K562 (cell line): ENCODE measurements at regions not wholly inside any gene's neighbourhood (a gene's known extent, or its start where the extent isn't known, plus 50 kb on each side); places are given as distances from the start of the nearest gene placed in this dataset.

ENCODE experiments used
- ATAC-seq: fragments of 200-7000 bp; cut with Tn5 transposase; 3 replicates; pipeline ENCODE4 v1.9.1; 2020; ENCODE audit warnings: moderate library complexity
- BruUV-seq: library from RNA; stranded (reverse); fragments of 400-500 nt; replicated peaks from 2 replicates; lab custom pipeline; 2021; lab: Mats Ljungman, UMichigan
- CTCF ChIA-PET: fragments of 300-600 bp; formaldehyde crosslinking; extraction: SDS; loops from one replicate; lab custom pipeline; 2021; ENCODE audit warnings: low intra/inter-chr PET ratio; lab: Yijun Ruan, JAX
- POLR2A ChIA-PET: fragments of 300-600, 350-650 bp; sonication (Branson Sonifier 250); formaldehyde crosslinking; extraction: SDS; loops from one replicate; lab custom pipeline; 2021; ENCODE audit warnings: antibody characterized with exemption, inconsistent platforms; lab: Yijun Ruan, JAX
- DNase-seq, 4 experiments: peaks; one replicate each; pipeline versions ENCODE4 v3.0.0 to v3.0.0-alpha.2; 2011 to 2018; ENCODE audit warnings: low spot score in 3 of 4, mixed read lengths in 3 of 4; ENCODE audit errors: extremely low read depth in 1 of 4
- FAIRE-seq: peaks from 2 replicates; lab custom pipeline; 2011; peaks lifted over from hg19 to GRCh38; lab: Jason Lieb, UNC
- H2AFZ ChIP-seq: 2 replicates; pipeline ENCODE4 v1.6.0; 2011; ENCODE audit warnings: low read depth, low read length, control low read depth, inconsistent platforms
- H3K27ac ChIP-seq: fragments of 200-600 bp; 3 replicates; pipeline ENCODE4 v1.8.0; 2011; ENCODE audit warnings: low read depth, mild to moderate bottlenecking, control low read depth, inconsistent platforms, low read length, moderate library complexity, mixed read lengths; ENCODE audit errors: extremely low read depth
- H3K27me3 ChIP-seq, 2 experiments: fragments of 300-600 bp in 1 of 2; 2 replicates in 1 of 2; 3 replicates in 1 of 2; pipeline versions ENCODE4 v1.6.0 to v1.8.0; 2011; ENCODE audit warnings: inconsistent platforms in 2 of 2, low read length in 2 of 2, mild to moderate bottlenecking in 1 of 2, mixed read lengths in 1 of 2, moderate library complexity in 1 of 2; ENCODE audit not compliant: control insufficient read depth in 2 of 2, insufficient read depth in 2 of 2
- H3K36me3 ChIP-seq: fragments of 300-600 bp; 3 replicates; pipeline ENCODE4 v1.8.0; 2011; ENCODE audit warnings: mild to moderate bottlenecking, low read length, inconsistent platforms; ENCODE audit not compliant: control insufficient read depth, insufficient read depth
- H3K4me1 ChIP-seq, 2 experiments: fragments of 200-600 bp in 1 of 2; replicated peaks in 1 of 2; 2 replicates in 1 of 2; 3 replicates in 1 of 2; pipeline versions ENCODE4 v1.5.1 to v1.8.0; 2011; ENCODE audit warnings: inconsistent platforms in 2 of 2, low read length in 2 of 2, mild to moderate bottlenecking in 1 of 2, mixed read lengths in 1 of 2, moderate library complexity in 1 of 2; ENCODE audit not compliant: control insufficient read depth in 2 of 2, insufficient read depth in 2 of 2
- H3K4me2 ChIP-seq: 2 replicates; pipeline ENCODE4 v1.6.1; 2011; ENCODE audit warnings: low read length, control low read depth, inconsistent platforms, mixed read lengths; ENCODE audit not compliant: insufficient read depth
- H3K4me3 ChIP-seq: fragments of 200-600 bp; sonication (generic), shearing (Covaris generic); 2 replicates; pipeline ENCODE4 v1.5.1; 2016; ENCODE audit warnings: control low read depth, inconsistent platforms
- H3K79me2 ChIP-seq: fragments of 200-600 bp; 3 replicates; pipeline ENCODE4 v1.8.0; 2011; ENCODE audit warnings: low read length, inconsistent platforms; ENCODE audit not compliant: control insufficient read depth, insufficient read depth
- H3K9ac ChIP-seq, 2 experiments: 2 replicates each; pipeline versions ENCODE4 v1.6.0 to v1.6.1; 2011; ENCODE audit warnings: low read depth in 2 of 2, low read length in 2 of 2, control low read depth in 1 of 2, inconsistent platforms in 1 of 2, mild to moderate bottlenecking in 1 of 2, mixed read lengths in 1 of 2; ENCODE audit not compliant: insufficient read depth in 1 of 2
- H3K9me1 ChIP-seq: one replicate; pipeline ENCODE4 v1.6.0; 2011; ENCODE audit warnings: inconsistent platforms, mild to moderate bottlenecking, low read length, moderate library complexity; ENCODE audit not compliant: control insufficient read depth, insufficient read depth
- H3K9me3 ChIP-seq: replicated peaks from 2 replicates; pipeline ENCODE4 v1.5.1; 2011; ENCODE audit warnings: low read depth, low read length, inconsistent platforms; ENCODE audit not compliant: control insufficient read depth, insufficient read depth
- H4K20me1 ChIP-seq: replicated peaks from 2 replicates; pipeline ENCODE4 v1.6.1; 2011; ENCODE audit warnings: low read length, inconsistent platforms, mixed read lengths; ENCODE audit not compliant: control insufficient read depth, insufficient read depth
- ADNP ChIP-seq: fragments of 200-800 bp; sonication (Bioruptor generic); IDR thresholded peaks from 2 replicates; pipeline ENCODE4 v1.6.1; 2016; ENCODE audit warnings: missing genetic modification characterization, missing compliant biosample characterization
- E2F5 ChIP-seq: sonication (generic); formaldehyde crosslinking; IDR thresholded peaks from 2 replicates; pipeline ENCODE4 v1.8.0; 2022; ENCODE audit warnings: mild to moderate bottlenecking, missing genetic modification reagents
- IRF9 ChIP-seq: fragments of 450-650 bp; IDR thresholded peaks from 2 replicates; pipeline ENCODE4 v1.6.1; 2016; ENCODE audit warnings: missing biosample characterization, missing genetic modification characterization
- MITF ChIP-seq: IDR thresholded peaks from 2 replicates; pipeline ENCODE4 v1.6.1; 2014; ENCODE audit warnings: antibody characterized with exemption
- NR2C2 ChIP-seq, 2 experiments: fragments of 200-800 bp in 1 of 2; sonication (Bioruptor generic) in 1 of 2; sonication (generic) in 1 of 2; formaldehyde crosslinking in 1 of 2; IDR thresholded peaks; 2 replicates each; pipeline versions ENCODE4 v1.6.1 to v1.8.0; 2016 to 2022; ENCODE audit warnings: mild to moderate bottlenecking in 1 of 2, missing compliant biosample characterization in 1 of 2, missing genetic modification characterization in 1 of 2, missing genetic modification reagents in 1 of 2
- SMAD1 ChIP-seq: fragments of 150-350 bp; IDR thresholded peaks from 2 replicates; pipeline ENCODE4 v1.6.1; 2014; ENCODE audit warnings: low read length, low read depth; ENCODE audit not compliant: partially characterized antibody
- SUPT5H ChIP-seq: fragments of 450-650 bp; IDR thresholded peaks from 2 replicates; pipeline ENCODE4 v1.6.1; 2016
- ZBTB1 ChIP-seq: sonication (generic); formaldehyde crosslinking; IDR thresholded peaks from 2 replicates; pipeline ENCODE4 v1.8.1; 2023; ENCODE audit warnings: missing genetic modification reagents, low read depth, mild to moderate bottlenecking, borderline replicate concordance
- ZNF174 ChIP-seq: fragments of 250-450 bp; sonication (Bioruptor Pico); IDR thresholded peaks from 2 replicates; pipeline ENCODE4 v1.4.0; 2020; ENCODE audit warnings: mild to moderate bottlenecking
- ZNF277 ChIP-seq: fragments of 250-450 bp; sonication (Bioruptor Pico); IDR thresholded peaks from 2 replicates; pipeline ENCODE4 v1.8.0; 2022; ENCODE audit warnings: inconsistent platforms, mild to moderate bottlenecking, moderate library complexity, borderline replicate concordance
- ZNF3 ChIP-seq: fragments of 250-450 bp; sonication (Bioruptor Pico); IDR thresholded peaks from 2 replicates; pipeline ENCODE4 v1.5.0; 2021; ENCODE audit warnings: mild to moderate bottlenecking, moderate library complexity
- ZNF609 ChIP-seq: sonication (generic); formaldehyde crosslinking; IDR thresholded peaks from 2 replicates; pipeline ENCODE4 v1.8.1; 2023; ENCODE audit warnings: missing genetic modification reagents, mild to moderate bottlenecking, borderline replicate concordance
- WGBS: fragments of 100-300 bp; shearing (Covaris generic); methylation state at CpG from one replicate; pipeline ENCODE4 v1.1.6; 2016; ENCODE audit warnings: low coverage, mixed read lengths; ENCODE audit not compliant: insufficient coverage; ENCODE audit errors: missing lambda C conversion rate; 5-methylcytosine and 5-hydroxymethylcytosine counted together
- in situ Hi-C: fragments of 300-500 bp; cut with MboI; formaldehyde crosslinking; loops from 4 replicates; pipeline ENCODE4 v1.15.0; 2018; ENCODE audit warnings: inconsistent platforms, mixed read lengths
- intact Hi-C: fragments of 100-400 bp; cut with micrococcal nuclease; formaldehyde crosslinking; loops from 2 replicates; pipeline ENCODE4 v1.14.2; 2022

GRCh38 chr6:152854086-152854795 lies 103.6 kb downstream of the VIP start:
- Histone ChIP-seq H3K9me3 (no peaks in the 10 kb centered on the region), H3K27me3 (no peaks in the 10 kb centered on the region), H3K9me1 (no peaks in the 10 kb centered on the region), H3K36me3 (no peaks in the 10 kb centered on the region), H3K4me2 (no peak overlapping the region), H4K20me1 (0 out of 2 replicates have a peak, but pooled peaks cover 3% of the 10 kb centered on the region), H2AFZ (no peak overlapping the region), H3K4me1 (no peaks in the 10 kb centered on the region; a peak in 1 of 5 replicates), H3K4me3 (no peak overlapping the region), H3K9ac (no peak overlapping the region), H3K79me2 (peaks cover 29% of the 10 kb centered on the region; the same call in 2 of the 3 replicates), H3K27ac (no peak overlapping the region)
- BruUV-seq = no TSS peak
- DNase-seq (no peak), FAIRE-seq (no peak), ATAC-seq (no peak)
- in situ Hi-C loops = no loop called here
- ChIA-PET POLR2A (no interaction called here), CTCF (no interaction called here)
- intact Hi-C loops = no loop called here
- WGBS = 78% methylated on average over 3 of the region's 3 CpGs
- no peak for TF ChIP-seq NR2C2 (CRISPR knock-in tag; IDR thresholded peaks at IDR 0.05)
- no peak for TF ChIP-seq NR2C2 (tag; IDR thresholded peaks at IDR 0.05)
- TF ChIP-seq ZBTB1 (CRISPR knock-in tag) = no peak
- no peak for TF ChIP-seq IRF9
- no peak for TF ChIP-seq ZNF277
- TF ChIP-seq SUPT5H = no peak
- TF ChIP-seq E2F5 = no peak
- TF ChIP-seq ADNP (tag) = no peak
- no peak for TF ChIP-seq MITF
- no peak for TF ChIP-seq ZNF609 (CRISPR knock-in tag)
- no peak for TF ChIP-seq ZNF174 (CRISPR knock-in tag)
- TF ChIP-seq SMAD1 = no peak
- TF ChIP-seq ZNF3 (CRISPR knock-in tag) = no peak
